ENCODE measurements at regions not wholly inside any gene's neighbourhood (a gene's known extent, or its start where the extent isn't known, plus 50 kb on each side); places are given as distances from the start of the nearest gene placed in this dataset.
"Not testable (repeated sequence)": the region's sequence is repeated elsewhere in the genome, so short reads cannot be mapped to it uniquely, and the experiment has no call there.

GRCh38 chr6:22171006-22171405 lies 125.8 kb downstream of the PRL start:
- 72 to 97% methylated on average over 2 to 3 of the region's 5 CpGs for WGBS, 2 experiments (ENCODE audit: insufficient coverage in 2 of 2)
- not testable (repeated sequence) for H3K4me1 ChIP-seq (ENCODE audit: control insufficient read depth, insufficient read depth, low read length, poor library complexity, severe bottlenecking); H3K36me3 ChIP-seq (ENCODE audit: control insufficient read depth, insufficient read depth, low read length); H3K27ac ChIP-seq (ENCODE audit: low read depth, low read length, severe bottlenecking); H3K4me3 ChIP-seq (ENCODE audit: extremely low read depth, insufficient read depth, low read length, poor library complexity, severe bottlenecking)
- H3K9me3 ChIP-seq (ENCODE audit: control insufficient read depth, low read length): peaks cover 37% of the 10 kb centered on the region

- H3K4me3 ChIP-seq (ENCODE audit: extremely low read depth, insufficient read depth, low read length, poor library complexity, severe bottlenecking); H3K36me3 ChIP-seq (ENCODE audit: control insufficient read depth, insufficient read depth, low read length); H3K27ac ChIP-seq (ENCODE audit: low read depth, low read length, severe bottlenecking); H3K4me1 ChIP-seq (ENCODE audit: control insufficient read depth, insufficient read depth, low read length, poor library complexity, severe bottlenecking): not testable (repeated sequence)
- peaks cover 37% of the 10 kb centered on the region for H3K9me3 ChIP-seq (ENCODE audit: control insufficient read depth, low read length)
- 84 to 98% methylated on average over 9 to 11 of the region's 15 CpGs for WGBS, 2 experiments (ENCODE audit: insufficient coverage in 2 of 2)
Observed at GRCh38 chr6:22171885-22172284, 125.0 kb downstream of the PRL start.

- Histone ChIP-seq H3K4me1 (ENCODE audit: control insufficient read depth, insufficient read depth, low read length, poor library complexity, severe bottlenecking) (no peaks in the 10 kb centered on the region), H3K36me3 (ENCODE audit: control insufficient read depth, insufficient read depth, low read length) (peaks cover 3% of the 10 kb centered on the region), H3K27ac (ENCODE audit: low read depth, low read length, severe bottlenecking) (no peak overlapping the region), H3K9me3 (ENCODE audit: control insufficient read depth, low read length) (peaks cover 37% of the 10 kb centered on the region), H3K4me3 (ENCODE audit: extremely low read depth, insufficient read depth, low read length, poor library complexity, severe bottlenecking) (no peak overlapping the region)
Observed at GRCh38 chr6:22173311-22173710, 123.5 kb downstream of the PRL start.

GRCh38 chr6:22180250-22180649 lies 116.6 kb downstream of the PRL start:
- not testable (repeated sequence) for H3K4me1 ChIP-seq (ENCODE audit: control insufficient read depth, insufficient read depth, low read length, poor library complexity, severe bottlenecking); H3K27ac ChIP-seq (ENCODE audit: low read depth, low read length, severe bottlenecking); H3K36me3 ChIP-seq (ENCODE audit: control insufficient read depth, insufficient read depth, low read length); H3K4me3 ChIP-seq (ENCODE audit: extremely low read depth, insufficient read depth, low read length, poor library complexity, severe bottlenecking)
- H3K9me3 ChIP-seq (ENCODE audit: control insufficient read depth, low read length): peaks cover 11% of the 10 kb centered on the region
- 84 to 87% methylated on average over 8 to 9 of the region's 20 CpGs for WGBS, 2 experiments (ENCODE audit: insufficient coverage in 2 of 2)

- Histone ChIP-seq H3K27ac (ENCODE audit: low read depth, low read length, severe bottlenecking) (no peak overlapping the region), H3K36me3 (ENCODE audit: control insufficient read depth, insufficient read depth, low read length) (no peaks in the 10 kb centered on the region), H3K9me3 (ENCODE audit: control insufficient read depth, low read length) (peaks cover 11% of the 10 kb centered on the region), H3K4me1 (ENCODE audit: control insufficient read depth, insufficient read depth, low read length, poor library complexity, severe bottlenecking) (no peaks in the 10 kb centered on the region), H3K4me3 (ENCODE audit: extremely low read depth, insufficient read depth, low read length, poor library complexity, severe bottlenecking) (no peak overlapping the region)
Observed at GRCh38 chr6:22184371-22184770, 112.5 kb downstream of the PRL start.

GRCh38 chr6:22189946-22190345 lies 106.9 kb downstream of the PRL start:
- Histone ChIP-seq H3K4me1 (ENCODE audit: control insufficient read depth, insufficient read depth, low read length, poor library complexity, severe bottlenecking) (no peaks in the 10 kb centered on the region), H3K36me3 (ENCODE audit: control insufficient read depth, insufficient read depth, low read length) (no peaks in the 10 kb centered on the region), H3K27ac (ENCODE audit: low read depth, low read length, severe bottlenecking) (no peak overlapping the region), H3K9me3 (ENCODE audit: control insufficient read depth, low read length) (no peaks in the 10 kb centered on the region), H3K4me3 (ENCODE audit: extremely low read depth, insufficient read depth, low read length, poor library complexity, severe bottlenecking) (no peak overlapping the region)
- 90 to 97% methylated on average over 4 to 5 of the region's 6 CpGs for WGBS, 2 experiments (ENCODE audit: insufficient coverage in 2 of 2)

- Histone ChIP-seq H3K36me3 (ENCODE audit: control insufficient read depth, insufficient read depth, low read length) (no peaks in the 10 kb centered on the region), H3K4me3 (ENCODE audit: extremely low read depth, insufficient read depth, low read length, poor library complexity, severe bottlenecking) (no peak overlapping the region), H3K9me3 (ENCODE audit: control insufficient read depth, low read length) (no peaks in the 10 kb centered on the region), H3K27ac (ENCODE audit: low read depth, low read length, severe bottlenecking) (no peak overlapping the region), H3K4me1 (ENCODE audit: control insufficient read depth, insufficient read depth, low read length, poor library complexity, severe bottlenecking) (no peaks in the 10 kb centered on the region)
- WGBS, 2 experiments (ENCODE audit: insufficient coverage in 2 of 2): 90 to 100% methylated on average over 1 to 2 of the region's 3 CpGs
Observed at GRCh38 chr6:22194188-22194921, 102.5 kb downstream of the PRL start.

GRCh38 chr6:22199771-22200170 lies 97.1 kb downstream of the PRL start:
- Histone ChIP-seq H3K4me1 (ENCODE audit: control insufficient read depth, insufficient read depth, low read length, poor library complexity, severe bottlenecking) (no peaks in the 10 kb centered on the region), H3K27ac (ENCODE audit: low read depth, low read length, severe bottlenecking) (no peak overlapping the region), H3K4me3 (ENCODE audit: extremely low read depth, insufficient read depth, low read length, poor library complexity, severe bottlenecking) (no peak overlapping the region), H3K36me3 (ENCODE audit: control insufficient read depth, insufficient read depth, low read length) (no peaks in the 10 kb centered on the region), H3K9me3 (ENCODE audit: control insufficient read depth, low read length) (no peaks in the 10 kb centered on the region)
- 83 to 100% methylated on average over 1 of the region's 3 CpGs for WGBS, 2 experiments (ENCODE audit: insufficient coverage in 2 of 2)

- Histone ChIP-seq H3K27ac (ENCODE audit: low read depth, low read length, severe bottlenecking) (no peak overlapping the region), H3K4me1 (ENCODE audit: control insufficient read depth, insufficient read depth, low read length, poor library complexity, severe bottlenecking) (no peaks in the 10 kb centered on the region), H3K4me3 (ENCODE audit: extremely low read depth, insufficient read depth, low read length, poor library complexity, severe bottlenecking) (no peak overlapping the region), H3K36me3 (ENCODE audit: control insufficient read depth, insufficient read depth, low read length) (no peaks in the 10 kb centered on the region), H3K9me3 (ENCODE audit: control insufficient read depth, low read length) (no peaks in the 10 kb centered on the region)
- 91 to 96% methylated on average over 4 to 5 of the region's 6 CpGs for WGBS, 2 experiments (ENCODE audit: insufficient coverage in 2 of 2)
Observed at GRCh38 chr6:22204153-22204552, 92.7 kb downstream of the PRL start.

GRCh38 chr6:22205266-22205665 lies 91.6 kb downstream of the PRL start:
- no peaks in the 10 kb centered on the region for H3K4me1 ChIP-seq (ENCODE audit: control insufficient read depth, insufficient read depth, low read length, poor library complexity, severe bottlenecking)
- no peak overlapping the region for H3K27ac ChIP-seq (ENCODE audit: low read depth, low read length, severe bottlenecking)
- no peak overlapping the region for H3K4me3 ChIP-seq (ENCODE audit: extremely low read depth, insufficient read depth, low read length, poor library complexity, severe bottlenecking)
- H3K9me3 ChIP-seq (ENCODE audit: control insufficient read depth, low read length): no peaks in the 10 kb centered on the region
- H3K36me3 ChIP-seq (ENCODE audit: control insufficient read depth, insufficient read depth, low read length): no peaks in the 10 kb centered on the region
- 100% methylated on average over 1 of the region's 1 CpG; no CpG with 5 or more reads in 1 of the 2 experiments for WGBS, 2 experiments (ENCODE audit: insufficient coverage in 2 of 2)

GRCh38 chr6:22206106-22206505 lies 90.7 kb downstream of the PRL start:
- Histone ChIP-seq H3K4me1 (ENCODE audit: control insufficient read depth, insufficient read depth, low read length, poor library complexity, severe bottlenecking) (no peaks in the 10 kb centered on the region), H3K36me3 (ENCODE audit: control insufficient read depth, insufficient read depth, low read length) (no peaks in the 10 kb centered on the region), H3K9me3 (ENCODE audit: control insufficient read depth, low read length) (no peaks in the 10 kb centered on the region), H3K4me3 (ENCODE audit: extremely low read depth, insufficient read depth, low read length, poor library complexity, severe bottlenecking) (no peak overlapping the region), H3K27ac (ENCODE audit: low read depth, low read length, severe bottlenecking) (no peak overlapping the region)
- 90 to 100% methylated on average over 1 to 2 of the region's 5 CpGs for WGBS, 2 experiments (ENCODE audit: insufficient coverage in 2 of 2)

Data from mesodermal cell (in vitro differentiated cells).